DOHH2 (cell line): ENCODE measurements at regions not wholly inside any gene's neighbourhood (a gene's known extent, or its start where the extent isn't known, plus 50 kb on each side); places are given as distances from the start of the nearest gene placed in this dataset.

Source experiments
- H3F3A ChIP-seq: fragments of 200-600 bp; sonication (generic), shearing (Covaris generic); 2 replicates; pipeline ENCODE4 v1.6.0; 2016; ENCODE audit warnings: antibody characterized with exemption, mild to moderate bottlenecking; ENCODE audit not compliant: control insufficient read depth, insufficient read depth
- H3K27ac ChIP-seq: fragments of 200-600 bp; sonication (generic); 2 replicates; pipeline ENCODE4 v1.5.1; 2014; ENCODE audit warnings: low read depth, mild to moderate bottlenecking, low read length, moderate library complexity
- H3K27me3 ChIP-seq: fragments of 200-600 bp; sonication (generic); 2 replicates; pipeline ENCODE4 v1.6.1; 2014; ENCODE audit warnings: mild to moderate bottlenecking, low read length, mixed read lengths; ENCODE audit not compliant: control insufficient read depth
- H3K36me3 ChIP-seq: fragments of 200-600 bp; sonication (generic); 2 replicates; pipeline ENCODE4 v1.6.1; 2014; ENCODE audit warnings: mild to moderate bottlenecking, low read length, moderate library complexity, mixed read lengths; ENCODE audit not compliant: control insufficient read depth
- H3K4me1 ChIP-seq: fragments of 200-600 bp; sonication (generic); 2 replicates; pipeline ENCODE4 v1.6.1; 2014; ENCODE audit warnings: mild to moderate bottlenecking, low read length, mixed read lengths; ENCODE audit not compliant: control insufficient read depth
- H3K4me2 ChIP-seq: fragments of 200-600 bp; sonication (generic); 2 replicates; pipeline ENCODE4 v1.6.0; 2014; ENCODE audit warnings: mild to moderate bottlenecking, low read length, moderate library complexity
- H3K4me3 ChIP-seq: fragments of 200-600 bp; sonication (generic); 2 replicates; pipeline ENCODE4 v1.5.1; 2014; ENCODE audit warnings: mild to moderate bottlenecking, low read length, mixed read lengths
- H3K79me2 ChIP-seq: fragments of 200-600 bp; sonication (generic); 2 replicates; pipeline ENCODE4 v1.6.1; 2014; ENCODE audit warnings: mild to moderate bottlenecking, low read length, mixed read lengths; ENCODE audit not compliant: control insufficient read depth
- H3K9me2 ChIP-seq: fragments of 200-600 bp; sonication (generic); replicated peaks from 2 replicates; pipeline ENCODE4 v1.6.1; 2014; ENCODE audit warnings: mild to moderate bottlenecking, low read length, mixed read lengths; ENCODE audit not compliant: control insufficient read depth
- H3K9me3 ChIP-seq: fragments of 200-600 bp; sonication (generic); 2 replicates; pipeline ENCODE4 v1.6.1; 2014; ENCODE audit warnings: antibody characterized with exemption, low read length, mixed read lengths; ENCODE audit not compliant: control insufficient read depth, insufficient read depth
- H4K20me1 ChIP-seq: fragments of 200-600 bp; sonication (generic); 2 replicates; pipeline ENCODE4 v1.6.0; 2014; ENCODE audit warnings: low read depth, mild to moderate bottlenecking, antibody characterized with exemption, low read length, moderate library complexity; ENCODE audit not compliant: control insufficient read depth, insufficient read depth
- EZH2phosphoT487 ChIP-seq: fragments of 200-600 bp; sonication (generic); IDR thresholded peaks from 2 replicates; pipeline ENCODE4 v1.6.1; 2017; ENCODE audit warnings: borderline replicate concordance, mild to moderate bottlenecking, antibody characterized with exemption, low read length, moderate library complexity, mixed read lengths
- TF ChIP-seq, protein P1 (sequence below): fragments of 200-600 bp; sonication (generic); IDR thresholded peaks from one replicate; pipeline ENCODE4 v1.5.1; 2014; ENCODE audit warnings: antibody characterized with exemption, mild to moderate bottlenecking, low read depth, low read length; ENCODE audit not compliant: poor library complexity, severe bottlenecking

DNA sequence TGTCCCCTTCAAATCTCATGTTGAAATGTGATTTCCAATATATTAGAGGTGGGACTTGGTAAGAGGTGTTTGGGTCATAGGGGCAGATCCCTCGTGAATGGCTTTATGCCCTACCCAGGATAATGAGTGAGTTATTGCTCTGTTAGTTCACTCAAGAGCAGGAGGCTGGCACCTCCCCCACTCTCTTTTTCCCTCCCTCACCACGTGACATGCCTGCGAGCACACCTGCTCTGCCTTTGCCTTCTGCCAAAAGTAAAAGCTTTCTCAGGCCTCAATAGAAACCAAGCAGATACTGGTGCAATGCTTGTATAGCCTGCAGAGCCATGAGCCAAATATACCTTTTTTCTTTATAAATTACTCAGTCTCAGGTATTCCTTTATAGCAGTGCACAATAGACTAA is 286.3 kb upstream of the UGT8 start:
- Histone ChIP-seq H3K27me3 (no peaks in the 10 kb centered on the region), H3K36me3 (no peaks in the 10 kb centered on the region), H3K4me2 (no peak overlapping the region), H3K9me2 (no peaks in the 10 kb centered on the region), H3K4me3 (no peak overlapping the region), H3F3A (no peaks in the 10 kb centered on the region), H4K20me1 (no peaks in the 10 kb centered on the region), H3K27ac (no peak overlapping the region), H3K79me2 (no peaks in the 10 kb centered on the region), H3K4me1 (no peaks in the 10 kb centered on the region), H3K9me3 (no peaks in the 10 kb centered on the region)
- TF ChIP-seq, protein P1, sequence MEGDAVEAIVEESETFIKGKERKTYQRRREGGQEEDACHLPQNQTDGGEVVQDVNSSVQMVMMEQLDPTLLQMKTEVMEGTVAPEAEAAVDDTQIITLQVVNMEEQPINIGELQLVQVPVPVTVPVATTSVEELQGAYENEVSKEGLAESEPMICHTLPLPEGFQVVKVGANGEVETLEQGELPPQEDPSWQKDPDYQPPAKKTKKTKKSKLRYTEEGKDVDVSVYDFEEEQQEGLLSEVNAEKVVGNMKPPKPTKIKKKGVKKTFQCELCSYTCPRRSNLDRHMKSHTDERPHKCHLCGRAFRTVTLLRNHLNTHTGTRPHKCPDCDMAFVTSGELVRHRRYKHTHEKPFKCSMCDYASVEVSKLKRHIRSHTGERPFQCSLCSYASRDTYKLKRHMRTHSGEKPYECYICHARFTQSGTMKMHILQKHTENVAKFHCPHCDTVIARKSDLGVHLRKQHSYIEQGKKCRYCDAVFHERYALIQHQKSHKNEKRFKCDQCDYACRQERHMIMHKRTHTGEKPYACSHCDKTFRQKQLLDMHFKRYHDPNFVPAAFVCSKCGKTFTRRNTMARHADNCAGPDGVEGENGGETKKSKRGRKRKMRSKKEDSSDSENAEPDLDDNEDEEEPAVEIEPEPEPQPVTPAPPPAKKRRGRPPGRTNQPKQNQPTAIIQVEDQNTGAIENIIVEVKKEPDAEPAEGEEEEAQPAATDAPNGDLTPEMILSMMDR: no peak
- TF ChIP-seq EZH2phosphoT487: no peak

DNA sequence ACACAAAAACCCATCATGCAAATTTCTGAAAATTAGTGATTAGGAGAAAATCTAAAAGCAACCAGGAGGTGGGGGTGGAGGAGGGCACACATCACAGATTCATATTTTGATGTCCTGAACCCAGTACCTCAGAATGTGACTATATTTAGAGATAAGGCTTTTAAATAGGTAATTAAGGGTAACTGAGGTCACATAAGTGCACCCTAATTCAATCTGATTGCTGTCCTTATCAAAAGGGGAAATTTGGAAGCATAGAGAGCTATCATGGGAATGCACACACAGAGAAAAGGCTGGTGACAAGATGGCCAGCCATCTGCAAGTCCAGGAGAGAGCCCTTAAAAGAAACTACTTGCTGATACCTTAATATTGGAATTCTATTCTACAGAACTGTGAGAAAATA is 281.8 kb upstream of the UGT8 start:
- TF ChIP-seq EZH2phosphoT487: no peak
- TF ChIP-seq, protein P1: no peak
- H3K79me2 ChIP-seq: no peaks in the 10 kb centered on the region
- H3K27ac ChIP-seq: no peak overlapping the region
- no peaks in the 10 kb centered on the region for H3K9me3 ChIP-seq
- H3K27me3 ChIP-seq: no peaks in the 10 kb centered on the region
- H3F3A ChIP-seq: no peaks in the 10 kb centered on the region
- no peaks in the 10 kb centered on the region for H3K9me2 ChIP-seq
- no peaks in the 10 kb centered on the region for H3K36me3 ChIP-seq
- H3K4me3 ChIP-seq: no peak overlapping the region
- no peaks in the 10 kb centered on the region for H3K4me1 ChIP-seq
- no peaks in the 10 kb centered on the region for H4K20me1 ChIP-seq
- H3K4me2 ChIP-seq: no peak overlapping the region

DNA sequence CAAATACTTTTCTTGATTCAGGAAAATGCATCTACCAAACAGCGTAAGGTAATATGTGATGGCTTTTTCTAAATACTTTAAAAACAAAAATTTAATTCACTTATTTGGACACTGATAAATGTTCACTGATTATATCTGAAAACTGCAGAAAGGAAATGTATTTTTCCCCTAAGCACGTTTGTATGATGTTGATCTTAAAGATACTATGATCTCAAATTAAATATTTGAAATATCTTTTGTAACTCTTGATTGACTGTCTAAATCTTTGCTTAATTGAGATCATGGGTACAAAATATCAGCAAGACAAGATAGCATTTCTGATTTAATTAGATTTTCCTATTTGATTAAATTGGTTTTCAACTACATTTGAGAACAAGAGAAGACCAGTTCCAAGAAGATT is 281.0 kb upstream of the UGT8 start:
- Histone ChIP-seq H3K4me3 (no peak overlapping the region), H3F3A (no peaks in the 10 kb centered on the region), H4K20me1 (no peaks in the 10 kb centered on the region), H3K27ac (no peak overlapping the region), H3K4me2 (no peak overlapping the region), H3K4me1 (no peaks in the 10 kb centered on the region), H3K9me2 (no peaks in the 10 kb centered on the region), H3K79me2 (no peaks in the 10 kb centered on the region), H3K27me3 (no peaks in the 10 kb centered on the region), H3K36me3 (no peaks in the 10 kb centered on the region), H3K9me3 (no peaks in the 10 kb centered on the region)
- TF ChIP-seq EZH2phosphoT487: no peak
- TF ChIP-seq, protein P1: no peak

DNA sequence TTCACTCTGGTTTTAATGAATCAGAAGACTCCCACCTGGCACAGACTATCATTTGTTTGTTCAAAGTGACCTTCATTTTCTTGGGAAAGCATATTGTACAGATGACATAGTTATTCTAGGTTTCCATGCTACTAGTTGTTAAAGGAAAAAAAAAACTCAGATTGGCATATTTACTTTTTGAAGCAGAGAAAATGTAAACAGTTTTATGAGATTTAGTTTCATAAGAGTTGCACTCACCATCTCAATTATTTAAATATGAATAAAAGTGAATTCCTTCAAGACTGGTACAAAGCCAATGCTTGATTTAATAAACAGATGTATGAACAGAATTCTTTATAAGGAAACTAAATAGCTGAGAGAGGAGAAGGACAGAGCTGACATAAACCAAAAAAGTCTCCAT is 280.3 kb upstream of the UGT8 start:
- Histone ChIP-seq H4K20me1 (no peaks in the 10 kb centered on the region), H3K36me3 (no peaks in the 10 kb centered on the region), H3F3A (no peaks in the 10 kb centered on the region), H3K27ac (no peak overlapping the region), H3K4me2 (no peak overlapping the region), H3K27me3 (no peaks in the 10 kb centered on the region), H3K9me3 (no peaks in the 10 kb centered on the region), H3K9me2 (no peaks in the 10 kb centered on the region), H3K79me2 (no peaks in the 10 kb centered on the region), H3K4me3 (no peak overlapping the region), H3K4me1 (no peaks in the 10 kb centered on the region)
- no peak for TF ChIP-seq EZH2phosphoT487
- TF ChIP-seq, protein P1: no peak
